ENCODE measurements at regions not wholly inside any gene's neighbourhood (a gene's known extent, or its start where the extent isn't known, plus 50 kb on each side); places are given as distances from the start of the nearest gene placed in this dataset.

DNA sequence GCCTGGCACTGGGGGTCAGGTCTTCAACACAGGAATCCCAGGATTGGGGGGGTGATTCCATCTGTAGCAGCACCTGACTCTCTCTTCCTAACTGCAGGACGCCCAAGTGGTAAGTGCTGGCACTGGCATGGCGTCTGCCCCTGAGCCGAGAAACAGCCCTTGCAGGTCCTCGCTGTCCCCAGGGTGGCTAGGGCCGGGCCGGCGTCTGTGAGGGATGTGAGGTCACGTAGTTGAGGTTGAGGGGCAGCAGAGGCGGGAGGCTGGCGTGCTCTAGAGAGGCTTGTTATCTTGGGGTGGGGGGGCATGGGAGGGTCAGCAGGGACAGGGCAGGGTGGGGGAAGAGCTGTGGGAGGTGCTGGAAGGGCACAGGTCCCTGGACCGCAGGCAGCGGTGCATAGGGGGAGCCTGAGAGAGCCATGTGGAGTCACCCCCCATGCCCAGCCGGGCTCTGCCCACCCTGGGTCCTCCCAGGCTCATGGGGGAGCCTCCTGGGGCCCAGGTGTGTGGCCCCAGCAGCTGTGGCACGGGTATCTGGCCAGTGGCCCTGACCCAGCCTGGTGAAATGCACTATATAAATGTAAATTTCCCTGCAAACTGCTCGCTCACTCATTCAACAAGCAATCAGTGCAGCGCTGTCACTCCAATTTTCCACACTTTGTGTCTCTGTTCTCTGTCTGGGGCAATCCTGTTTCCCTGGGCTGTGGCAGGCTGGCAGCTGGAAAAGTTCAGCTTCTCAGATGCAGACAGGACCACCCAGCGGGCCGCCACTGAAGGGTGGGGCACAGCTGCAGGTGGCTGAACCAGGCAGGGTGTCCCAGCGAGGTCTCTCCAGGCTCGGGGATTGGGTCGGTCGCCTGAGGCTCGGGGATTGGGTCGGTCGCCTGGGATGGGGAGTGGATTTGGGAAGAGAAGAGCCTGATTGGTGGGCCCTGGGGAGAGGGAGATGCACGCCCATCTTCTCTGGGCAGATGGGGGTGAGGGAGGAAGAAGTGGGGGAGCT, 102.2 kb upstream of the NKX1-1 start:
- TF ChIP-seq POLR2A (IDR thresholded peaks at IDR 0.05) (no peak), POLR2AphosphoS5 (IDR thresholded peaks at IDR 0.05) (no peak), CTCF (IDR thresholded peaks at IDR 0.05 in 8 of 11, conservative IDR thresholded peaks at IDR 0.05 in 3 of 11) (no peak)
